Fibroblast of lung (primary cell): ENCODE measurements at regions not wholly inside any gene's neighbourhood (a gene's known extent, or its start where the extent isn't known, plus 50 kb on each side); places are given as distances from the start of the nearest gene placed in this dataset.

ENCODE experiments used
- DNase-seq, 2 donors: peaks; one replicate each; pipeline versions ENCODE4 v3.0.0 to v3.0.0-alpha.2; 2010; ENCODE audit warnings: low read depth in 2 of 2
- H2AFZ ChIP-seq: 2 replicates; pipeline ENCODE4 v1.5.1; 2012; ENCODE audit warnings: low read length, control low read depth, inconsistent platforms
- H3K27ac ChIP-seq: 2 replicates; pipeline ENCODE4 v1.5.1; 2011; ENCODE audit warnings: low read length, control low read depth; ENCODE audit not compliant: insufficient read depth
- H3K27me3 ChIP-seq: 2 replicates; pipeline ENCODE4 v1.5.1; 2011; ENCODE audit warnings: mild to moderate bottlenecking, low read length; ENCODE audit not compliant: control insufficient read depth, insufficient read depth
- H3K36me3 ChIP-seq: 2 replicates; pipeline ENCODE4 v1.5.1; 2011; ENCODE audit warnings: low read length; ENCODE audit not compliant: control insufficient read depth, insufficient read depth
- H3K4me1 ChIP-seq: 2 replicates; pipeline ENCODE4 v1.5.1; 2011; ENCODE audit warnings: low read length; ENCODE audit not compliant: control insufficient read depth, insufficient read depth; ENCODE audit errors: extremely low read depth
- H3K4me2 ChIP-seq: 2 replicates; pipeline ENCODE4 v1.5.1; 2011; ENCODE audit warnings: low read length, control low read depth; ENCODE audit not compliant: insufficient read depth; ENCODE audit errors: extremely low read depth
- H3K4me3 ChIP-seq, 4 experiments: fragments of 200-600 bp in 1 of 4; sonication (generic) in 1 of 4; replicated peaks in 1 of 4; 2 replicates each; pipeline ENCODE4 v1.5.1; 2011 to 2016; ENCODE audit warnings: low read length in 4 of 4, low read depth in 3 of 4, mild to moderate bottlenecking in 3 of 4, control low read depth in 2 of 4, inconsistent platforms in 1 of 4, mixed read lengths in 1 of 4; ENCODE audit not compliant: insufficient read depth in 1 of 4; ENCODE audit errors: control extremely low read depth in 1 of 4
- H3K79me2 ChIP-seq: 2 replicates; pipeline ENCODE4 v1.5.1; 2012; ENCODE audit warnings: mild to moderate bottlenecking, low read length, inconsistent platforms; ENCODE audit not compliant: control insufficient read depth, insufficient read depth
- H3K9ac ChIP-seq: 2 replicates; pipeline ENCODE4 v1.5.1; 2011; ENCODE audit warnings: mild to moderate bottlenecking, low read length, control low read depth; ENCODE audit not compliant: insufficient read depth
- H3K9me3 ChIP-seq: 2 replicates; pipeline ENCODE4 v1.5.1; 2012; ENCODE audit warnings: low read depth, low read length; ENCODE audit not compliant: control insufficient read depth, insufficient read depth
- H4K20me1 ChIP-seq: 2 replicates; pipeline ENCODE4 v1.5.1; 2011; ENCODE audit warnings: low read length; ENCODE audit not compliant: control insufficient read depth, insufficient read depth; ENCODE audit errors: extremely low read depth
- CTCF ChIP-seq, 2 donors: IDR thresholded peaks in 1 of 2; conservative IDR thresholded peaks in 1 of 2; 1 replicate in 1 of 2; 2 replicates in 1 of 2; pipeline ENCODE4 v1.5.1; 2011 to 2012; ENCODE audit warnings: low read length in 2 of 2, control low read depth in 1 of 2, inconsistent platforms in 1 of 2, low read depth in 1 of 2, mild to moderate bottlenecking in 1 of 2
- EZH2 ChIP-seq: IDR thresholded peaks from 2 replicates; pipeline ENCODE4 v1.5.1; 2012; ENCODE audit warnings: low read length, control low read depth, mild to moderate bottlenecking; ENCODE audit errors: missing control alignments

GRCh38 chr1:222394224-222394623 is 153.7 kb downstream of the HHIPL2 start:
- Histone ChIP-seq H3K27me3 (no peaks in the 10 kb centered on the region), H3K27ac (no peak overlapping the region), H3K9ac (no peak overlapping the region), H2AFZ (no peak overlapping the region), H3K4me1 (no peaks in the 10 kb centered on the region), H3K79me2 (no peaks in the 10 kb centered on the region), H3K9me3 (no peaks in the 10 kb centered on the region), H3K4me2 (no peak overlapping the region), H4K20me1 (no peaks in the 10 kb centered on the region), H3K36me3 (no peaks in the 10 kb centered on the region), H3K4me3 (no peak overlapping the region)
- no peak for DNase-seq
- TF ChIP-seq CTCF (conservative IDR thresholded peaks at IDR 0.05 in 1 of 2, IDR thresholded peaks at IDR 0.05 in 1 of 2; ENCODE audit: low read depth in 1 of 2, low read length in 2 of 2): no peak
- no peak for TF ChIP-seq EZH2

GRCh38 chr1:222392556-222392955 is 155.3 kb downstream of the HHIPL2 start:
- peak in 1 of 2 donors; percentile 90 for DNase-seq
- no peak overlapping the region for H3K9ac ChIP-seq
- H3K36me3 ChIP-seq: no peaks in the 10 kb centered on the region
- H2AFZ ChIP-seq: no peak overlapping the region
- no peak overlapping the region for H3K27ac ChIP-seq
- no peaks in the 10 kb centered on the region for H3K4me1 ChIP-seq
- H3K4me2 ChIP-seq: no peak overlapping the region
- no peak for TF ChIP-seq EZH2
- no peak for TF ChIP-seq CTCF (conservative IDR thresholded peaks at IDR 0.05 in 1 of 2, IDR thresholded peaks at IDR 0.05 in 1 of 2; ENCODE audit: low read depth in 1 of 2, low read length in 2 of 2)
- H3K27me3 ChIP-seq: no peaks in the 10 kb centered on the region
- no peaks in the 10 kb centered on the region for H3K9me3 ChIP-seq
- H3K79me2 ChIP-seq: no peaks in the 10 kb centered on the region
- no peak overlapping the region for H3K4me3 ChIP-seq
- no peaks in the 10 kb centered on the region for H4K20me1 ChIP-seq

GRCh38 chr1:222390181-222390580 is 157.7 kb downstream of the HHIPL2 start:
- Histone ChIP-seq H3K9me3 (no peaks in the 10 kb centered on the region), H2AFZ (no peak overlapping the region), H3K79me2 (no peaks in the 10 kb centered on the region), H4K20me1 (no peaks in the 10 kb centered on the region), H3K4me1 (no peaks in the 10 kb centered on the region), H3K27me3 (no peaks in the 10 kb centered on the region), H3K4me3 (no peak overlapping the region), H3K36me3 (no peaks in the 10 kb centered on the region), H3K27ac (no peak overlapping the region), H3K4me2 (no peak overlapping the region), H3K9ac (no peak overlapping the region)
- TF ChIP-seq CTCF (conservative IDR thresholded peaks at IDR 0.05 in 1 of 2, IDR thresholded peaks at IDR 0.05 in 1 of 2; ENCODE audit: low read depth in 1 of 2, low read length in 2 of 2) (no peak), EZH2 (no peak)
- peak; percentile 39 to 82 for DNase-seq
